K562 (cell line): ENCODE measurements at regions not wholly inside any gene's neighbourhood (a gene's known extent, or its start where the extent isn't known, plus 50 kb on each side); places are given as distances from the start of the nearest gene placed in this dataset.
A peak's percentile ranks its signal among the peaks of the same experiment; 100 is the strongest.

Experiments used
- ATAC-seq: fragments of 200-7000 bp; cut with Tn5 transposase; 3 replicates; pipeline ENCODE4 v1.9.1; 2020; ENCODE audit warnings: moderate library complexity
- BruUV-seq: library from RNA; stranded (reverse); fragments of 400-500 nt; replicated peaks from 2 replicates; lab custom pipeline; 2021; lab: Mats Ljungman, UMichigan
- CTCF ChIA-PET: fragments of 300-600 bp; formaldehyde crosslinking; extraction: SDS; loops from one replicate; lab custom pipeline; 2021; ENCODE audit warnings: low intra/inter-chr PET ratio; lab: Yijun Ruan, JAX
- POLR2A ChIA-PET: fragments of 300-600, 350-650 bp; sonication (Branson Sonifier 250); formaldehyde crosslinking; extraction: SDS; loops from one replicate; lab custom pipeline; 2021; ENCODE audit warnings: antibody characterized with exemption, inconsistent platforms; lab: Yijun Ruan, JAX
- DNase-seq, 4 experiments: peaks; one replicate each; pipeline versions ENCODE4 v3.0.0 to v3.0.0-alpha.2; 2011 to 2018; ENCODE audit warnings: low spot score in 3 of 4, mixed read lengths in 3 of 4; ENCODE audit errors: extremely low read depth in 1 of 4
- FAIRE-seq: peaks from 2 replicates; lab custom pipeline; 2011; peaks lifted over from hg19 to GRCh38; lab: Jason Lieb, UNC
- H2AFZ ChIP-seq: 2 replicates; pipeline ENCODE4 v1.6.0; 2011; ENCODE audit warnings: low read depth, low read length, control low read depth, inconsistent platforms
- H3K27ac ChIP-seq: fragments of 200-600 bp; 3 replicates; pipeline ENCODE4 v1.8.0; 2011; ENCODE audit warnings: low read depth, mild to moderate bottlenecking, control low read depth, inconsistent platforms, low read length, moderate library complexity, mixed read lengths; ENCODE audit errors: extremely low read depth
- H3K27me3 ChIP-seq, 2 experiments: fragments of 300-600 bp in 1 of 2; 2 replicates in 1 of 2; 3 replicates in 1 of 2; pipeline versions ENCODE4 v1.6.0 to v1.8.0; 2011; ENCODE audit warnings: inconsistent platforms in 2 of 2, low read length in 2 of 2, mild to moderate bottlenecking in 1 of 2, mixed read lengths in 1 of 2, moderate library complexity in 1 of 2; ENCODE audit not compliant: control insufficient read depth in 2 of 2, insufficient read depth in 2 of 2
- H3K36me3 ChIP-seq: fragments of 300-600 bp; 3 replicates; pipeline ENCODE4 v1.8.0; 2011; ENCODE audit warnings: mild to moderate bottlenecking, low read length, inconsistent platforms; ENCODE audit not compliant: control insufficient read depth, insufficient read depth
- H3K4me1 ChIP-seq, 2 experiments: fragments of 200-600 bp in 1 of 2; replicated peaks in 1 of 2; 2 replicates in 1 of 2; 3 replicates in 1 of 2; pipeline versions ENCODE4 v1.5.1 to v1.8.0; 2011; ENCODE audit warnings: inconsistent platforms in 2 of 2, low read length in 2 of 2, mild to moderate bottlenecking in 1 of 2, mixed read lengths in 1 of 2, moderate library complexity in 1 of 2; ENCODE audit not compliant: control insufficient read depth in 2 of 2, insufficient read depth in 2 of 2
- H3K4me2 ChIP-seq: 2 replicates; pipeline ENCODE4 v1.6.1; 2011; ENCODE audit warnings: low read length, control low read depth, inconsistent platforms, mixed read lengths; ENCODE audit not compliant: insufficient read depth
- H3K4me3 ChIP-seq: fragments of 200-600 bp; sonication (generic), shearing (Covaris generic); 2 replicates; pipeline ENCODE4 v1.5.1; 2016; ENCODE audit warnings: control low read depth, inconsistent platforms
- H3K79me2 ChIP-seq: fragments of 200-600 bp; 3 replicates; pipeline ENCODE4 v1.8.0; 2011; ENCODE audit warnings: low read length, inconsistent platforms; ENCODE audit not compliant: control insufficient read depth, insufficient read depth
- H3K9ac ChIP-seq, 2 experiments: 2 replicates each; pipeline versions ENCODE4 v1.6.0 to v1.6.1; 2011; ENCODE audit warnings: low read depth in 2 of 2, low read length in 2 of 2, control low read depth in 1 of 2, inconsistent platforms in 1 of 2, mild to moderate bottlenecking in 1 of 2, mixed read lengths in 1 of 2; ENCODE audit not compliant: insufficient read depth in 1 of 2
- H3K9me1 ChIP-seq: one replicate; pipeline ENCODE4 v1.6.0; 2011; ENCODE audit warnings: inconsistent platforms, mild to moderate bottlenecking, low read length, moderate library complexity; ENCODE audit not compliant: control insufficient read depth, insufficient read depth
- H3K9me3 ChIP-seq: replicated peaks from 2 replicates; pipeline ENCODE4 v1.5.1; 2011; ENCODE audit warnings: low read depth, low read length, inconsistent platforms; ENCODE audit not compliant: control insufficient read depth, insufficient read depth
- H4K20me1 ChIP-seq: replicated peaks from 2 replicates; pipeline ENCODE4 v1.6.1; 2011; ENCODE audit warnings: low read length, inconsistent platforms, mixed read lengths; ENCODE audit not compliant: control insufficient read depth, insufficient read depth
- AFF4 ChIP-seq: sonication (generic); formaldehyde crosslinking; IDR thresholded peaks from 2 replicates; pipeline ENCODE4 v1.8.0; 2023; ENCODE audit warnings: mild to moderate bottlenecking, missing genetic modification reagents
- C11orf30 ChIP-seq: fragments of 450-650 bp; IDR thresholded peaks from 2 replicates; pipeline ENCODE4 v1.6.1; 2016; ENCODE audit warnings: low read depth, mild to moderate bottlenecking
- MAFF ChIP-seq: IDR thresholded peaks from 2 replicates; pipeline ENCODE4 v1.6.1; 2012; ENCODE audit warnings: low read length, improper control_type of control experiment
- MAFG ChIP-seq: fragments of 450-650 bp; conservative IDR thresholded peaks from 2 replicates; pipeline ENCODE4 v1.6.1; 2016; ENCODE audit warnings: missing genetic modification characterization, missing compliant biosample characterization
- MAFK ChIP-seq: IDR thresholded peaks from 2 replicates; pipeline ENCODE4 v1.6.1; 2011; ENCODE audit warnings: low read length, improper control_type of control experiment
- PBX2 ChIP-seq, 2 experiments: IDR thresholded peaks in 1 of 2; conservative IDR thresholded peaks in 1 of 2; 2 replicates each; pipeline ENCODE4 v1.6.1; 2016; ENCODE audit warnings: low read depth in 2 of 2, mild to moderate bottlenecking in 1 of 2, missing compliant biosample characterization in 1 of 2, missing genetic modification characterization in 1 of 2, moderate library complexity in 1 of 2
- ZNF316 ChIP-seq: fragments of 450-650 bp; IDR thresholded peaks from 2 replicates; pipeline ENCODE4 v1.6.1; 2016
- WGBS: fragments of 100-300 bp; shearing (Covaris generic); methylation state at CpG from one replicate; pipeline ENCODE4 v1.1.6; 2016; ENCODE audit warnings: low coverage, mixed read lengths; ENCODE audit not compliant: insufficient coverage; ENCODE audit errors: missing lambda C conversion rate; 5-methylcytosine and 5-hydroxymethylcytosine counted together
- in situ Hi-C: fragments of 300-500 bp; cut with MboI; formaldehyde crosslinking; loops from 4 replicates; pipeline ENCODE4 v1.15.0; 2018; ENCODE audit warnings: inconsistent platforms, mixed read lengths
- intact Hi-C: fragments of 100-400 bp; cut with micrococcal nuclease; formaldehyde crosslinking; loops from 2 replicates; pipeline ENCODE4 v1.14.2; 2022

GRCh38 chr16:56120447-56121155 lies 70.7 kb upstream of the GNAO1 start:
- no peaks in the 10 kb centered on the region for H3K79me2 ChIP-seq
- CTCF ChIA-PET: no interaction called here

More at GRCh38 chr16:56120447-56121155, 70.7 kb upstream of the GNAO1 start:
- 0% methylated on average over 3 of the region's 3 CpGs for WGBS
- Histone ChIP-seq H4K20me1 (no peaks in the 10 kb centered on the region), H3K27ac (no peak overlapping the region), H3K4me1 (no peaks in the 10 kb centered on the region), H3K4me2 (no peak overlapping the region), H3K27me3 (no peaks in the 10 kb centered on the region; a peak in 2 of 5 replicates), H3K36me3 (no peaks in the 10 kb centered on the region), H3K9me1 (no peaks in the 10 kb centered on the region), H3K9me3 (no peaks in the 10 kb centered on the region)
- FAIRE-seq (no peak), ATAC-seq (no peak)
- POLR2A ChIA-PET: no interaction called here
- intact Hi-C loops (no loop called here), in situ Hi-C loops (no loop called here)
- no TSS peak for BruUV-seq
- TF ChIP-seq AFF4 (CRISPR knock-in tag) (no peak), MAFF (peak; percentile 66), MAFK (peak; percentile 64), PBX2 (CRISPR knock-in tag; IDR thresholded peaks at IDR 0.05; ENCODE audit: low read depth) (no peak), PBX2 (tag; conservative IDR thresholded peaks at IDR 0.05; ENCODE audit: low read depth) (no peak), C11orf30 (peak; percentile 63; the same call in 1 of the 2 replicates), ZNF316 (peak; percentile 76), MAFG (tag) (peak; percentile 67)
- TF ChIP-seq, all 486 proteins: peak for 5
- Histone ChIP-seq H3K4me3 (no peak overlapping the region), H2AFZ (no peak overlapping the region), H3K9ac (no peak overlapping the region)
- DNase-seq: no peak
